Fibroblast of lung (primary cell): ENCODE measurements at regions not wholly inside any gene's neighbourhood (a gene's known extent, or its start where the extent isn't known, plus 50 kb on each side); places are given as distances from the start of the nearest gene placed in this dataset.
A peak's percentile ranks its signal among the peaks of the same experiment; 100 is the strongest.

Source experiments
- DNase-seq, 2 donors: peaks; one replicate each; pipeline versions ENCODE4 v3.0.0 to v3.0.0-alpha.2; 2010; ENCODE audit warnings: low read depth in 2 of 2
- H2AFZ ChIP-seq: 2 replicates; pipeline ENCODE4 v1.5.1; 2012; ENCODE audit warnings: low read length, control low read depth, inconsistent platforms
- H3K27ac ChIP-seq: 2 replicates; pipeline ENCODE4 v1.5.1; 2011; ENCODE audit warnings: low read length, control low read depth; ENCODE audit not compliant: insufficient read depth
- H3K27me3 ChIP-seq: 2 replicates; pipeline ENCODE4 v1.5.1; 2011; ENCODE audit warnings: mild to moderate bottlenecking, low read length; ENCODE audit not compliant: control insufficient read depth, insufficient read depth
- H3K36me3 ChIP-seq: 2 replicates; pipeline ENCODE4 v1.5.1; 2011; ENCODE audit warnings: low read length; ENCODE audit not compliant: control insufficient read depth, insufficient read depth
- H3K4me1 ChIP-seq: 2 replicates; pipeline ENCODE4 v1.5.1; 2011; ENCODE audit warnings: low read length; ENCODE audit not compliant: control insufficient read depth, insufficient read depth; ENCODE audit errors: extremely low read depth
- H3K4me2 ChIP-seq: 2 replicates; pipeline ENCODE4 v1.5.1; 2011; ENCODE audit warnings: low read length, control low read depth; ENCODE audit not compliant: insufficient read depth; ENCODE audit errors: extremely low read depth
- H3K4me3 ChIP-seq, 4 experiments: fragments of 200-600 bp in 1 of 4; sonication (generic) in 1 of 4; replicated peaks in 1 of 4; 2 replicates each; pipeline ENCODE4 v1.5.1; 2011 to 2016; ENCODE audit warnings: low read length in 4 of 4, low read depth in 3 of 4, mild to moderate bottlenecking in 3 of 4, control low read depth in 2 of 4, inconsistent platforms in 1 of 4, mixed read lengths in 1 of 4; ENCODE audit not compliant: insufficient read depth in 1 of 4; ENCODE audit errors: control extremely low read depth in 1 of 4
- H3K79me2 ChIP-seq: 2 replicates; pipeline ENCODE4 v1.5.1; 2012; ENCODE audit warnings: mild to moderate bottlenecking, low read length, inconsistent platforms; ENCODE audit not compliant: control insufficient read depth, insufficient read depth
- H3K9ac ChIP-seq: 2 replicates; pipeline ENCODE4 v1.5.1; 2011; ENCODE audit warnings: mild to moderate bottlenecking, low read length, control low read depth; ENCODE audit not compliant: insufficient read depth
- H3K9me3 ChIP-seq: 2 replicates; pipeline ENCODE4 v1.5.1; 2012; ENCODE audit warnings: low read depth, low read length; ENCODE audit not compliant: control insufficient read depth, insufficient read depth
- H4K20me1 ChIP-seq: 2 replicates; pipeline ENCODE4 v1.5.1; 2011; ENCODE audit warnings: low read length; ENCODE audit not compliant: control insufficient read depth, insufficient read depth; ENCODE audit errors: extremely low read depth
- CTCF ChIP-seq, 2 donors: IDR thresholded peaks in 1 of 2; conservative IDR thresholded peaks in 1 of 2; 1 replicate in 1 of 2; 2 replicates in 1 of 2; pipeline ENCODE4 v1.5.1; 2011 to 2012; ENCODE audit warnings: low read length in 2 of 2, control low read depth in 1 of 2, inconsistent platforms in 1 of 2, low read depth in 1 of 2, mild to moderate bottlenecking in 1 of 2
- EZH2 ChIP-seq: IDR thresholded peaks from 2 replicates; pipeline ENCODE4 v1.5.1; 2012; ENCODE audit warnings: low read length, control low read depth, mild to moderate bottlenecking; ENCODE audit errors: missing control alignments

DNA sequence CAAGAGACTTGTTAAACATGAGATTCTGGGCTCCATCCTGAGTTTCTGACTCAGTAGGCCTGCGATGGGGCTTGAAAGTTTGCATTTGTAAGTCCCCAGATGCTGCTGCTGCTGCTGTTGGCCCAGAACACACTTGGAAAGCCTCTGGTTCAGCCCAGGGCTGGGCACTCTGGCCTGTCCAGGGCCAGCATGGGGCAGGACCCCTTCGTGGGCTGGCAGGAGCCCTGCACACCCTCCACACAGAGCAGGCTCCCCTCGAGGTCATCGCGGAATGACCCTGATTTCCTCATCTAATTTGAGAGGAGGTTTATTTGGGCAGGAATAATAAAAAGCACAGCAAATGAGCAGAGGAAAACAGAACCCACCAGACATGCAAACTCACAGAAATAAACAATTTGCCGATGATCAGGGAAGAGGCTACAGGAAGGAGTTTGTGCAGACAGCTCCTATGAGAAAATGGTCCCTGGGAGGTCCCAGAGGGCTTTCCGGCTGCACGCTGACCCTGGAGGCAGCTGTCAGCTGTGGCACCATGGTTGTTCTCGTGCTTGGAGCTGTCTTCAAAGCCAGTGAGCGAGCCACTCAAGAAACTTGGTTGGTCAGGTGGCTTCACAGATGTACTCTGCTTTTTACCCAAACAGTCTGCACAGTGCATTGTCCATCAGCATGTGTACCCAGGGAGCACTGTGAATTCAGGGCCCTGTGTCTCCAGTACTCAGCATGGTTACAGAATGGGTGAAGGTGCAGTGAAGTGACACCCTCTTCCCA lies 119.3 kb downstream of the GLI2 start:
- H3K4me3 ChIP-seq: no peak overlapping the region
- H3K27me3 ChIP-seq: no peaks in the 10 kb centered on the region
- TF ChIP-seq CTCF (conservative IDR thresholded peaks at IDR 0.05 in 1 of 2, IDR thresholded peaks at IDR 0.05 in 1 of 2; ENCODE audit: low read depth in 1 of 2, low read length in 2 of 2) (no peak), EZH2 (no peak)
- DNase-seq: no peak
- no peaks in the 10 kb centered on the region for H3K36me3 ChIP-seq
- no peak overlapping the region for H3K9ac ChIP-seq
- H3K27ac ChIP-seq: no peak overlapping the region
- no peak overlapping the region for H2AFZ ChIP-seq
- no peaks in the 10 kb centered on the region for H4K20me1 ChIP-seq
- no peaks in the 10 kb centered on the region for H3K9me3 ChIP-seq
- no peak overlapping the region for H3K4me2 ChIP-seq
- no peaks in the 10 kb centered on the region for H3K79me2 ChIP-seq
- H3K4me1 ChIP-seq: peaks cover 4% of the 10 kb centered on the region

- no peaks in the 10 kb centered on the region for H3K9me3 ChIP-seq
- H3K4me3 ChIP-seq: no peak overlapping the region
Measured at GRCh38 chr2:120855855-120856405, 120.3 kb downstream of the GLI2 start.

GRCh38 chr2:120856421-120856862 lies 120.8 kb downstream of the GLI2 start:
- Histone ChIP-seq H3K36me3 (no peaks in the 10 kb centered on the region), H3K4me1 (peaks cover 5% of the 10 kb centered on the region), H3K9ac (no peak overlapping the region), H3K27me3 (no peaks in the 10 kb centered on the region), H2AFZ (no peak overlapping the region), H3K79me2 (no peaks in the 10 kb centered on the region), H3K27ac (no peak overlapping the region), H4K20me1 (no peaks in the 10 kb centered on the region), H3K9me3 (no peaks in the 10 kb centered on the region), H3K4me3 (no peak overlapping the region), H3K4me2 (no peak overlapping the region)
- peak in 1 of 2 donors; percentile 78 for DNase-seq
- TF ChIP-seq EZH2 (no peak), CTCF (conservative IDR thresholded peaks at IDR 0.05 in 1 of 2, IDR thresholded peaks at IDR 0.05 in 1 of 2; ENCODE audit: low read depth in 1 of 2, low read length in 2 of 2) (peak; percentile 6 to 24)

More at GRCh38 chr2:120855855-120856405, 120.3 kb downstream of the GLI2 start:
- Histone ChIP-seq H3K27me3 (no peaks in the 10 kb centered on the region), H4K20me1 (no peaks in the 10 kb centered on the region), H3K79me2 (no peaks in the 10 kb centered on the region), H3K4me2 (no peak overlapping the region), H3K9ac (no peak overlapping the region), H3K27ac (no peak overlapping the region), H3K36me3 (no peaks in the 10 kb centered on the region), H2AFZ (no peak overlapping the region), H3K4me1 (peaks cover 4% of the 10 kb centered on the region)
- TF ChIP-seq CTCF (conservative IDR thresholded peaks at IDR 0.05 in 1 of 2, IDR thresholded peaks at IDR 0.05 in 1 of 2; ENCODE audit: low read depth in 1 of 2, low read length in 2 of 2): no peak
- DNase-seq: no peak
